CD4-positive, CD25-positive, alpha-beta regulatory T cell (primary cell): ENCODE measurements at regions not wholly inside any gene's neighbourhood (a gene's known extent, or its start where the extent isn't known, plus 50 kb on each side); places are given as distances from the start of the nearest gene placed in this dataset.

Experiments
- ATAC-seq, 2 donors: fragments of 150-1000 bp; cut with Tn5 transposase; one replicate each; pipeline ENCODE4 v1.10.0; 2021; ENCODE audit warnings: low read depth in 2 of 2, moderate number of reproducible peaks in 2 of 2, moderate library complexity in 1 of 2
- DNase-seq, 3 donors: peaks; one replicate each; pipeline versions ENCODE4 v3.0.0 to v3.0.0-alpha.2; 2012 to 2022; ENCODE audit warnings: mixed read lengths in 1 of 3
- H3K27ac ChIP-seq: one replicate; pipeline ENCODE4 v1.7.0; 2013; ENCODE audit warnings: mild to moderate bottlenecking, low read length; ENCODE audit not compliant: insufficient read depth, poor library complexity, severe bottlenecking
- H3K27me3 ChIP-seq: one replicate; pipeline ENCODE4 v1.7.0; 2013; ENCODE audit warnings: low read length; ENCODE audit not compliant: control insufficient read depth, insufficient read depth
- H3K36me3 ChIP-seq: one replicate; pipeline ENCODE4 v1.7.0; 2013; ENCODE audit warnings: mild to moderate bottlenecking, low read length, moderate library complexity; ENCODE audit not compliant: control insufficient read depth, insufficient read depth
- H3K4me1 ChIP-seq: 2 replicates; pipeline ENCODE4 v1.7.0; 2013; ENCODE audit warnings: mild to moderate bottlenecking, low read length; ENCODE audit not compliant: insufficient read depth, control insufficient read depth, poor library complexity, severe bottlenecking
- H3K4me3 ChIP-seq: one replicate; pipeline ENCODE4 v1.7.0; 2013; ENCODE audit warnings: low read depth, mild to moderate bottlenecking, low read length, moderate library complexity
- H3K9me3 ChIP-seq, 2 experiments: 1 replicate in 1 of 2; 2 replicates in 1 of 2; pipeline ENCODE4 v1.7.0; 2013; ENCODE audit warnings: low read length in 2 of 2, mild to moderate bottlenecking in 1 of 2, moderate library complexity in 1 of 2; ENCODE audit not compliant: control insufficient read depth in 2 of 2
- H3K27ac Mint-ChIP-seq, 3 donors: one replicate each; pipeline ENCODE4 v1.8.0; 2020 to 2022; ENCODE audit warnings: mild to moderate bottlenecking in 3 of 3, mixed read lengths in 3 of 3, moderate library complexity in 2 of 3
- H3K27me3 Mint-ChIP-seq: one replicate; pipeline ENCODE4 v1.8.0; 2022; ENCODE audit warnings: mild to moderate bottlenecking, mixed read lengths
- H3K36me3 Mint-ChIP-seq: one replicate; pipeline ENCODE4 v1.8.0; 2020; ENCODE audit warnings: mixed read lengths
- H3K4me1 Mint-ChIP-seq, 4 donors: one replicate each; pipeline ENCODE4 v1.8.0; 2020 to 2022; ENCODE audit warnings: mixed read lengths in 4 of 4, mild to moderate bottlenecking in 1 of 4
- H3K4me3 Mint-ChIP-seq, 4 donors: one replicate each; pipeline ENCODE4 v1.8.0; 2020 to 2022; ENCODE audit warnings: mild to moderate bottlenecking in 4 of 4, mixed read lengths in 4 of 4, moderate library complexity in 3 of 4
- H3K9me3 Mint-ChIP-seq, 7 donors: one replicate each; pipeline ENCODE4 v1.8.0; 2020 to 2022; ENCODE audit warnings: mixed read lengths in 7 of 7, mild to moderate bottlenecking in 3 of 7, moderate library complexity in 2 of 7

DNA sequence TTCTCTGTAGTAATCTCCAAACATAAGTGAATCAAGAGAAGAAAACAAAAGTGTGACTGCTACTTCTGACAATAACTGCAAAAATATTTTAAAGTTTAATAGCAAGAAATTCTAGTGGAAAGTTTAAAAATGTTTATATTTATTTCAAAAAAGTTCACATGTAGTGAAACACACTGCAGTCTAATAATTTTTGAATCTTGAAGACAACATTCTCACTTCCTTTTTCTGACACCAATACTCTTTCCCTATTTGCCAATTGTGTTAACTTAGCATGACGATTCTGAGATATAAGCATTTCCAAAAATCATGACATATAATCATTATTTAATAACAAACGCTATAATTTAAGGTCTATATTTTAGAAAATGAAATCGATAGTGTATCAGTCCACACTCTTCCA lies 429.1 kb upstream of the PKDCC start:
- no peaks in the 10 kb centered on the region for H3K27me3 ChIP-seq
- H3K9me3 ChIP-seq, result no peaks in the 10 kb centered on the region
- Mint-ChIP-seq H3K4me1 (no peaks in the 10 kb centered on the region), H3K4me3 (no peak overlapping the region), H3K27ac (no peak overlapping the region), H3K36me3 (no peaks in the 10 kb centered on the region), H3K9me3 (peaks cover 0 to 4% (median 0%) of the 10 kb centered on the region in 7 donors), H3K27me3 (peaks cover 6% of the 10 kb centered on the region)
- DNase-seq (no peak), ATAC-seq (no peak)
- H3K4me3 ChIP-seq, result no peak overlapping the region
- H3K36me3 ChIP-seq, result no peaks in the 10 kb centered on the region
- no peaks in the 10 kb centered on the region for H3K4me1 ChIP-seq
- H3K27ac ChIP-seq, result no peak overlapping the region

DNA sequence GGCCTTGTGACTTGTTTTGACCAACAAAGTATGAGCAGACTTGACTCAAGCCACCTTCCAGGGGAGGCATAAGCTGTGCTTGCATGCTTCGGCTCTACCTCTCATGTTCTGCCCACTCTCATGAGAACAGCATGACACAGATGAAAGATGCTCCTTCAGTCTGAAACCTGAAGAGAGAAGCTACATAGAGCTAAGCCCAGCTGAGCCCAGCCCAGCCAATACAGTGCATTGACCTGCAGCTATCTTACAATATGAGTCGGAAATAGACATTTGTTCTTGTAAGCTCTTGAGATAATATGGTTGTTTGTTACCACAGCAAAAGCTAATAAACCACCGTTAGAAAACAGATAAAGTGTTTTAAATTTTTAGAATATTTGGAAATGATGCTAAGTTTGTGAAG lies 426.7 kb upstream of the PKDCC start:
- no peaks in the 10 kb centered on the region for H3K9me3 ChIP-seq
- no peaks in the 10 kb centered on the region for H3K4me1 Mint-ChIP-seq
- H3K4me3 ChIP-seq, result no peak overlapping the region
- no peak overlapping the region for H3K4me3 Mint-ChIP-seq
- no peaks in the 10 kb centered on the region for H3K36me3 ChIP-seq
- peaks cover 0 to 4% (median 0%) of the 10 kb centered on the region in 7 donors for H3K9me3 Mint-ChIP-seq
- no peaks in the 10 kb centered on the region for H3K27me3 ChIP-seq
- H3K4me1 ChIP-seq, result no peaks in the 10 kb centered on the region
- no peak for ATAC-seq
- no peaks in the 10 kb centered on the region for H3K36me3 Mint-ChIP-seq
- H3K27me3 Mint-ChIP-seq, result peaks cover 6% of the 10 kb centered on the region
- no peak overlapping the region for H3K27ac Mint-ChIP-seq
- no peak overlapping the region for H3K27ac ChIP-seq
- no peak for DNase-seq

DNA sequence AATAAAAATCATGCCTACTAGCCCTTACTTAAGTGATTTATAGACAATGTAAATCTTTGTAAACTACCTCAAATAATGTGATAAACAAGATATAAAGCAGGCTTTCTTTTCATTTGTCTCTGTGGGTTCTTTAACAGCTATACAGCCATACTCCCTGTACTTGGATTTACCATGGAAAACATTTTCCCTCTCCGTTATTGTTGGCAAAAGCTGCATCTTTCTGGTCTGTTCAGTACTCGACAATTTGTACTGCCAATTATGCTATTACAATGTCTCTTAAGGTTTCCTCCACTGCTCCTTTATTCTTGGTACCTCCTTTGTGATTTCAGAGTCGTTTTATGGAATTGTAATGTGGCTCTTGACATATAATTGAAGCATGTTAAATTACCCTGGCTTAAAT lies 426.3 kb upstream of the PKDCC start:
- H3K27me3 Mint-ChIP-seq, result peaks cover 6% of the 10 kb centered on the region
- ATAC-seq, result no peak
- no peaks in the 10 kb centered on the region for H3K27me3 ChIP-seq

DNA sequence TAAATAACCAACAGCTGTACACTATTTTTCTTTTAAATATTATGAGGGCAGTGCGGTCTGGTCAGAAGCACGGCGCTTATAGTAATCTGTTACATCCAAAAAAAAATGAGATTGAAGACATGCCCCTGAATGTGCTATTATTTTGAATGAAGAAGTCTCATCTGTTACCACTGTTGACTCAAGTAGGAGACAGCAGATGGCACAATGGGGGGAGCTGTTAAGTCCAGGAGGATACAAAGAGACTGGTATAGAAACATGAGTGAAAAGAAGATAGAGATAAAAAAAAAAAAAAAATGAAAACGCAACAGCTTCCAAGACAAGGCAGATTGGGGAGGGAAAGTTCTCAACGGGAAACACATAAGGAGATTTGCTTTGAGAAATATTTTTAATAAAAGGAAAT lies 425.5 kb upstream of the PKDCC start:
- H3K9me3 ChIP-seq, result no peaks in the 10 kb centered on the region
- ATAC-seq (no peak), DNase-seq (no peak)
- Mint-ChIP-seq H3K9me3 (peaks cover 0 to 4% (median 0%) of the 10 kb centered on the region in 7 donors), H3K4me1 (no peaks in the 10 kb centered on the region), H3K36me3 (no peaks in the 10 kb centered on the region), H3K27ac (no peak overlapping the region), H3K4me3 (no peak overlapping the region), H3K27me3 (peaks cover 6% of the 10 kb centered on the region)
- no peaks in the 10 kb centered on the region for H3K36me3 ChIP-seq
- no peaks in the 10 kb centered on the region for H3K4me1 ChIP-seq
- H3K27me3 ChIP-seq, result no peaks in the 10 kb centered on the region
- no peak overlapping the region for H3K27ac ChIP-seq
- no peak overlapping the region for H3K4me3 ChIP-seq

More for the DNA sequence above, 426.3 kb upstream of the PKDCC start:
- Mint-ChIP-seq H3K4me1 (no peaks in the 10 kb centered on the region), H3K9me3 (peaks cover 0 to 4% (median 0%) of the 10 kb centered on the region in 7 donors), H3K4me3 (peak overlapping the region in 1 of 4 donors; percentile 43), H3K36me3 (no peaks in the 10 kb centered on the region), H3K27ac (no peak overlapping the region)
- no peak overlapping the region for H3K27ac ChIP-seq
- no peaks in the 10 kb centered on the region for H3K36me3 ChIP-seq
- H3K9me3 ChIP-seq, result no peaks in the 10 kb centered on the region
- no peaks in the 10 kb centered on the region for H3K4me1 ChIP-seq
- DNase-seq, result no peak
- H3K4me3 ChIP-seq, result no peak overlapping the region

DNA sequence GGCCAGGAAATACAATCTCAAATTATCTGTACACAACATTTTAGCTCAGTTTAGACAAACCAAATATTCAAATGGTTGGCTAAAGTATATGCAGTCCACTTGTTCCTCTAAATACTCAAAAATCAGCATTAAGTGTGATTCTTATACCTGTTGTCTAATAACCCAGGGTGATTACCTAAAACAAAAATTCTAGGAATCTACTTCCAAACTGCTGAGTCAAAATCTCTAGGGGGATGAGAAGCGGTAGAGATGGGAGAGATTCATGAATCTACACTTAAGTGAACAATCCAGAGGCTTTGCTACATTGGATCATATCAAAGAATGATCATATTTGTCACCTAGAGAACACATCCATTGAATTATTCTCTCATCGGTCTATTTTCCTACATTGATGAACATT lies 420.9 kb upstream of the PKDCC start:
- Mint-ChIP-seq H3K9me3 (peaks cover 0 to 2% (median 0%) of the 10 kb centered on the region in 7 donors), H3K4me1 (no peaks in the 10 kb centered on the region), H3K27me3 (no peaks in the 10 kb centered on the region), H3K4me3 (no peak overlapping the region), H3K36me3 (no peaks in the 10 kb centered on the region), H3K27ac (no peak overlapping the region)
- no peak for ATAC-seq
- Histone ChIP-seq H3K4me1 (no peaks in the 10 kb centered on the region), H3K4me3 (no peak overlapping the region), H3K36me3 (no peaks in the 10 kb centered on the region), H3K27ac (no peak overlapping the region), H3K9me3 (no peaks in the 10 kb centered on the region), H3K27me3 (no peaks in the 10 kb centered on the region)
- DNase-seq, result no peak

DNA sequence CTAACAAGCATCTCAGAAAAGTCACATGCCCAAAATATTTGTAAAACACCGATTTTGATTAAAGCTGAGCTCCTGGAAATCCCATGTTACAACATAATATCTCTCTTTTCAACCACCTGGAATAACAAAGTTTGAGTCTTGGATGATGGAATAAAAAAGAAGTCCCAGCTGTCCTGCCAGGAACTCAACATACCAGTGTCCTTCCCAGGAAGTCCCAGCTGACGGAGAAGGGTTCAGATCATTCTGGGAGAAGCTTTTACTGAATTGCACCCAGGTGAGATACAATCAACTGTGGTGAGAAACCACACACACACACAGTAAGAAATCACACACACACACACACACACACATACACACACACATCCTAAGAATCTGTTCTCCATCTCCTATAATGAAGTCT lies 413.1 kb upstream of the PKDCC start:
- no peaks in the 10 kb centered on the region for H3K4me1 ChIP-seq
- H3K27ac ChIP-seq, result no peak overlapping the region
- Mint-ChIP-seq H3K4me3 (no peak overlapping the region), H3K9me3 (peaks cover 0 to 5% (median 4%) of the 10 kb centered on the region in 7 donors), H3K27ac (no peak overlapping the region), H3K36me3 (no peaks in the 10 kb centered on the region), H3K27me3 (peaks cover 5% of the 10 kb centered on the region), H3K4me1 (no peaks in the 10 kb centered on the region)
- H3K36me3 ChIP-seq, result no peaks in the 10 kb centered on the region
- ATAC-seq (no peak), DNase-seq (no peak)
- H3K4me3 ChIP-seq, result no peak overlapping the region
- H3K9me3 ChIP-seq, result no peaks in the 10 kb centered on the region
- H3K27me3 ChIP-seq, result no peaks in the 10 kb centered on the region

DNA sequence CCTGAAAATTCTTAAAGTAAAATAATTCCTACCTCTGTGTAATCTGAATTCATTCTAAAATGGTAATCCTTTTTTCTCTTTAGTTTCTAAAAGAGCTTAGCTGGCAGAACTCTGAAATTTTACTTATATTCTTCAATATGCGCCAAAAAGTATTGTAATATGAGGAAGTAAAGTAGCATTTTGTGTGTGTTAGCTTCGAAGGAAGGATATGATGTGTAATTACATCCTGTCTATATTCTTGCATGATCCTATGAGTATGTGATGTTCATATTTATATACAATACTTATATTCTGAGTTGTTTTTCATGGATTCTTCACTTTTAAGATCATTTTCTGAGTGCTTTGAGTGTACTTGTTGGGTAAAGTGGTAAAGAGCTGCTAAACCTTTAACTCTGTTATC lies 402.9 kb upstream of the PKDCC start:
- no peak overlapping the region for H3K27ac Mint-ChIP-seq
- Histone ChIP-seq H3K27me3 (no peaks in the 10 kb centered on the region), H3K9me3 (no peaks in the 10 kb centered on the region), H3K36me3 (no peaks in the 10 kb centered on the region), H3K4me3 (no peak overlapping the region), H3K27ac (no peak overlapping the region), H3K4me1 (no peaks in the 10 kb centered on the region)
- H3K27me3 Mint-ChIP-seq, result no peaks in the 10 kb centered on the region
- H3K4me1 Mint-ChIP-seq, result no peaks in the 10 kb centered on the region
- peaks cover 0 to 2% (median 0%) of the 10 kb centered on the region in 7 donors for H3K9me3 Mint-ChIP-seq
- H3K4me3 Mint-ChIP-seq, result no peak overlapping the region
- ATAC-seq, result no peak
- H3K36me3 Mint-ChIP-seq, result no peaks in the 10 kb centered on the region
- DNase-seq, result no peak

DNA sequence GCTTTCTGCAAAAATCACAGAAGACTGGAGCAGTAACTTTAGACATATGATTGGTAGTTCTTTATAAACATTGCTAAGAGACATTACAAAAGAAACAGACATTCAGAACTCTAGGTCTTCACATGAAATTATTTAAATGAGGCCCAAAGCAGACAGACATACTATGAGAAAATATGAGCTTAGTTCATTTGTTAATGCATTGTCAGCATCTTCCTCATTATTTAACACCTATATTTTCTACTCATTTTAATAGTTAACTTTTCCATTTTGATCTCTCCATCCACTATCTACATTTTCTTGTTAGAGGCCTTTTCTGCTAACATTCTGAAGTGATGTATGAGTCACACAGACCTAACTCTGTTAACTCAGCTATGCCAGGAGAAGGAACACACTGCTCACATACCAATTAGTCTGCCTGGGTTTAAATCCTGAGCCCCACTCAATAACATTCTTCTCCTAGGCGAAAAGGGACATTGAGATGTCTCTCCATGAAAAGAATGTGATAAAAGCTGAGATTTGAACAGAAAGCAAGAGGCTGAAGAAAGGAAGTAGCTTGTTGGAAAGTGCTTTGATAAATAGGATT lies 400.3 kb upstream of the PKDCC start:
- peaks cover 7% of the 10 kb centered on the region for H3K27me3 Mint-ChIP-seq
- H3K27ac Mint-ChIP-seq, result no peak overlapping the region
- H3K27me3 ChIP-seq, result no peaks in the 10 kb centered on the region
- no peaks in the 10 kb centered on the region for H3K9me3 ChIP-seq
- no peaks in the 10 kb centered on the region for H3K36me3 Mint-ChIP-seq
- H3K4me1 ChIP-seq, result no peaks in the 10 kb centered on the region
- ATAC-seq (no peak), DNase-seq (no peak)
- no peak overlapping the region for H3K4me3 ChIP-seq
- H3K4me1 Mint-ChIP-seq, result no peaks in the 10 kb centered on the region
- H3K36me3 ChIP-seq, result no peaks in the 10 kb centered on the region
- no peak overlapping the region for H3K27ac ChIP-seq
- H3K4me3 Mint-ChIP-seq, result no peak overlapping the region
- peaks cover 0 to 2% (median 0%) of the 10 kb centered on the region in 7 donors for H3K9me3 Mint-ChIP-seq
